ENCODE measurements at regions not wholly inside any gene's neighbourhood (a gene's known extent, or its start where the extent isn't known, plus 50 kb on each side); places are given as distances from the start of the nearest gene placed in this dataset.

DNA sequence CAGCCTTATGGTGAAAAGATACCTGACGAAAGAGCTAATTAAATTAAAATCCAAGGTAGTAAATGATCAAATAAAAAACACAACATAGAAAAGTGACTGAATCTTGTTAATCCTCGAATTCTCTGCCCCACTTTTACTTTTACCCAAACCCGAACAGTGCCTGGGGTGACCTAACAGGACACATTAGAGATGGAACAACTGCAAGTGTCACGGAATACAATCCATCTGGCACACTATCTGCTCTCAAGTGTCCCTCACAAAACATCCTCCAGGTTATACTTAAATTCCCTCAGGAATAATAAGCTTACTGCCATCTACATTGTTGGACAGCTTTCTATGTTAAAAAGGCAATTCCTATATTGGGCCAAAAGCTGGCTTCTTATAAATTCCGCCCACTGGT lies 236.3 kb upstream of the SLC14A2 start:
- DNase-seq (ENCODE audit: low read depth) = no peak

DNA sequence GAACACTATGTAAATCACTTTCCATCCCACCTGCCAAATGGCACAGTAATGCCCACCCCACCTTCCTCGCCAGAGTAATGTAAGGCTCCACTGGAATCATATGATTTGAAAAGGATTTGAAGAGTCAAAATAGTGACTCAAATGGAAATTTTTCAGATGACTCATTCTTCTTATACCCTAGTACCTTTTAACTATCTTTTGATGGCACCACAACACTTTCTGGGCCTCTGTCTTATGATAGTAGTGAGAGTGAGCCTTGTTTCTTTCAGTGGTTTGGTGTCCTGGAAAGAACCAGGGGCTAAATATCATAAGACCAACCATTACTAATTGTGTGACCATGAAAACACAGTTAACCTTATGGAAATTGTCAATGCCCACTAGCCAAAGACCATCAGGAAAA lies 235.4 kb upstream of the SLC14A2 start:
- DNase-seq (ENCODE audit: low read depth) = no peak

DNA sequence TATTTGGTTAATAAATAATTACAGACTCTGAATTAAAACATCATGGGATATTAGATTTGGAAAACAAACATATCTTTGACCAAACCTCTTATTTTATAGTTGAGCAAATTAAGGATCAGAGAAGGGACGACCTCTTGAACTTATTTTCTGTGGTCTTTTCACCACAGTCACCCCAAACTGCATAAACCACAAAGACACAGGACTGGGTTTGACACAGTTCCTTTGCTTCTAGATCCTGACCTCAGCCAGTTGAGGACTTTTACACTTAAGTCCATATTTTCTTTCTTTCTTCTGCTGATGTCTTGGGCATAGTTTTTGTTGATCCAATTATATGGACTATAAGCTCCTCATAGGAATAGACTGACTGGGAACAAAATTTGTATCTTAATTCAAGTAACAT lies 234.0 kb upstream of the SLC14A2 start:
- no peak for DNase-seq (ENCODE audit: low read depth)

DNA sequence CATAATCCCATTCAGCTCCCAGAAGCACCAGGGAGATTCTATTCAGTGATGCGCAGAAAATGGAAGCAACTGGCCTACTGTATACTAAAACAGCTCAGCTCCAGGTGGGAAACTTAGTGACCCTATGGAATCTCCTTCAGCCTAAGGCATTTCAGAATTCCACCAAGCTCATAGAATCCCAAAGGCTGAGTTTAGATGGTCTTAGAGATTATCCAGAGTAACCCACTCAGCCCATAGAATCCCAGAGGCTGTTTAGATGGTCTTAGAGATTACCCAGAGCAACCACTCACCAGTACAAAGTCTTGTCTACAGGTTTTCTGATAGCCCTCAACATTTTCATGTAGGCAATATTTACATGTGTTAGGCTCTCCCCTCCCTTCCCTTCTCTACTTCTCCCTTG lies 232.0 kb upstream of the SLC14A2 start:
- no peak for DNase-seq (ENCODE audit: low read depth)

DNA sequence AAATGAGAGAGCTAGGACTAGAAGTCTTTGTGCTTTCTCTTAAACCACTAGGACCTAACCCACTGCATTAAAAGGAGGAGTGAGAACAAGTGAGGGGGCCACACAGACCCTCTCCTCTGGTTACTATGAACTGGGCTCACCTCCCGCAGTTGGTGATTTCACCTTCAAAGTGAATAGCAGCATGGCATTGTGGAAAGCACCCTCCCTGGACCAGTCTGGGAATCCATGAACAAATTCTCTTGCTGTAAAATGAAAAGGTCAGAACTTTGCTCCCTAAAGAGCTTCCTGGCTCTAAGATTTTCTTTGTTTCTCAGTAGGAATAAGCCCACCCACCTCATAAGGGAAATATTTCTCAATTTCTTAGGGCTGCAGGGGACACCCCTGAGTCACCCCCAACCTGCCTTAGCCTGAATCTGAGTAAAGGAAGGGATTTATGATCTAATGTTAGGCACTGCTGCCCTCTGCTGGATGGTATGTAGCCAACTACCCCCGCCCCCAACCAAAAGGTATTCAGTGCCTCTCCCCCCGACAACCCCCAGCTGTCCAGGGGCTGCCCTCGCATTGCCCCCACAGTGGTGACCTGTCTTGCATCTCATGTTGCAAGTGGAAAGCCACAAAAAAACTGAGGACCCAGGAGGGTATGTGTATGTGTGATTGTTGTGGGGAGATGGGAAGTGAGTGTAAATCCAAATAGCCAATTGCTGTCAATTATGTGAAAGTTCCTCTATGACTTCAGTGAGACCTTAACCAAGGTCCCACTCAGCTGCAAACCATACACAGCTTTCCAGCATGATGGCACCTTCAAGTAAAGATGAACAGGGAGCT lies 230.9 kb upstream of the SLC14A2 start:
- peak; percentile 7 for DNase-seq (ENCODE audit: low read depth)

DNA sequence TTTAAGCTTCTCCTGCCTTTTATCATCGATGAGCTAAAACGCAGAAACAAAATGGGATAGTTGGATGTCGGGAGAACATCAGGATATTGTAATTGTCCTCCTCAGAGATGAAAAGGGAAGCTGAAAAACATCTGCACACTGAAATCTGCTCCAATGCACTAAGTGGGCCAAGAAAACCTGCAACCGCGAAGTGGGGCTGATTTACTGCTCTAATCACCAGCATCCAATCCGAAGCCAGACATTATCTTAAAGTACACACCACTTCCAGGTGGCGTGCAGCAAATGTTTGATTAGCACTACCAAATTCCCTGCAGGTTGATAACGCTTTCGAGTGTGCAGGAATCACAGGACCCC lies 230.3 kb upstream of the SLC14A2 start:
- no peak for DNase-seq (ENCODE audit: low read depth)

DNA sequence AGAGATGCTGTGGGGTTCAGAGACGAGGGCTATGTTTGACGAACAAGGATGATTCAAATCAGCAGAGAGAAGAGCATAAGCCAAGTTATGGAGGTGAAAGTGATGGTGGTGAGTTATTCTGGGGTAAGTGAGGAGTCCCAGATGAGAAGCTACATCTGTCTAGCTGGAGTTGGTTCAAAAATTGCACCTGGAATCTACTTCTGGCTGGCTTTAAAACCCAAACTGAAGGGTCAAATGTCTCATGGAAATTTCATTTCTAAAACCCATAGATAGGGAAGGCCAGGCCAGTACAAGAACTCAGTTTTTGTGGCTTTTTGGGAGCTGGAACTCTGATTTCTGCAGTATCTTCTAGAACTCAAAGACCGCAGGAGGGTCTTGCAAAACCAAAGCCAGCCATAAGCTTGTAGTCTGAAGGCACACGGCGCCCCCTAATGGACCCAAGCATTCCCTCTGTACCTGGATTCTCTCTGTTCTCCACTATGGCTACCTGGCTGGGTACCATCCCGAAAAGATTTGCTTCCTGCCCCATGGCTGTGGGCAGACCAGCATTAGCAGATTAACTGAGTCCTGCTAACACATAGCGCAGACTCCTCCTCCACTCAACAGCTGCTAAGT lies 229.1 kb upstream of the SLC14A2 start:
- no peak for DNase-seq (ENCODE audit: low read depth)

DNA sequence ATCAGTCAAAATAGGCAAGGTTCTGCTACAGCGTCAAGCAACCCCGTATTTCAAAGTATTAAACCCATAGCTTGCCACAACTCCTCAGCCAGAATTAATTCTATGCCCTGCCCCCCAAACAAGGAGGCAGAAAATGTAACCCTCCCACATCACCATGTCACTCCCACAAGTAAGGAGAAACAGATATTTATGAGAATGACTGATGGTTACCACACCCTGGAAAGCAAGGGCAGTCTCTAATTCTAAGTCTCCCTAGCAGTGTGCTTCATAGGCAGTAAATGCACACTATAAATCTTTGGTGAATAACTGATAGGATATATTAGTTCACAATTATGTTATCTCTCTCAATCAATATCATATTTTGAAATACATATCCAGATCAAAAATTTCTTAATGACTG lies 228.0 kb upstream of the SLC14A2 start:
- no peak for DNase-seq (ENCODE audit: low read depth)

DNA sequence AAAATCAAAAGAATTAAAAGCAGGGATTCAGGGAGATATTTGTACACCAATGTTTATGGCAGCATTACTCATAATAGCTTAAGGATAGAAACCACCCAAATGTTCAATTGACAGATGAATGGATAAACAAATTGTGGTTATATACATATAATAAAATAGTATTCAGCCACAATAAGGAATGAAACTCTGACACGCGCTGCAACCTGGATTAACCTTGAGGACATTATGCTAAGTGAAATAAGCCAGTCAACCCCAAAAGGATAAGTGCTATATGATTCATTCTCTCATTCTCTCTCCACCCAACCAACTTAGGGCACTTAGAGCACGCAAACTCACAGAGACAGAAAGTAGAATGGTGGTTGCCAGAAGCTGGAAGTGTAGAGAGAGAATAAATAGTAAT lies 216.8 kb upstream of the SLC14A2 start:
- no peak for DNase-seq (ENCODE audit: low read depth)

DNA sequence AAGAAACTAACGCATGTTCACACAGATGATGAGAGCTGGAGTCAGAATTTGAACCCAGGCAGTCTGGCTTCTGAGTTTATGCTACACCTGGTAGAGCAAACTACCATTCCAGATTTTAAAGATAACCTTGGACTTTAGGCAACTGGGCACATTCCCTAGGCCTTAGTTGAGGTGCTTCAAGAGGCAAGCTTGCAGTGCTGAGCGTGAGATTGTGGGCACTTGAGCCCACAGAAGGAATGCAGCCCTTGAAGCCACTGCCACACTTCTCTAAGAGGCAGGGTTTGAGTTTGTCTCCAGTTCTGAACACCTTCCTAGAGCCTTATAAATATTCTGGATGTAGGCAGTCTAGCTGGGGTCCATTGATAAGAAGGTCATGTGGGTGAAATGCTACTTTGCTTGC lies 216.1 kb upstream of the SLC14A2 start:
- DNase-seq (ENCODE audit: low read depth) = no peak

DNA sequence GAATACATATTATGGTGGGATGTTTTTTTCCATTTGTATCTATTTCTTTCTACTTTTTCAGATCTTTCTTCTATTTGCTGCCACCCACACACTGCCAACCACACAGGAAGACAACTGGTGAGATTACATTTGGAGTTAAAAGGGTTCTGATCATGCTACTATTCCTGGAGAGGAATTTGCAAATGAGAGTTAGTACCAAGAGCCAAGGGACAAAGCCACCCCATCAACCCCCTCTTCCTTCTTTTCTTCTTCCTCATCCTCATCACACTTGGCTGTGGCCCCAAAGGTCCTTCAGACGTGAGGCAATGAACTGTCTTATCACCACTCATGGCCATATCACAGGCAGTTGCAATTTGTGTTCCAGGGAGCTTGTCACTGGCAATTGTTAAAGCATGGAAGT lies 215.6 kb upstream of the SLC14A2 start:
- no peak for DNase-seq (ENCODE audit: low read depth)

DNA sequence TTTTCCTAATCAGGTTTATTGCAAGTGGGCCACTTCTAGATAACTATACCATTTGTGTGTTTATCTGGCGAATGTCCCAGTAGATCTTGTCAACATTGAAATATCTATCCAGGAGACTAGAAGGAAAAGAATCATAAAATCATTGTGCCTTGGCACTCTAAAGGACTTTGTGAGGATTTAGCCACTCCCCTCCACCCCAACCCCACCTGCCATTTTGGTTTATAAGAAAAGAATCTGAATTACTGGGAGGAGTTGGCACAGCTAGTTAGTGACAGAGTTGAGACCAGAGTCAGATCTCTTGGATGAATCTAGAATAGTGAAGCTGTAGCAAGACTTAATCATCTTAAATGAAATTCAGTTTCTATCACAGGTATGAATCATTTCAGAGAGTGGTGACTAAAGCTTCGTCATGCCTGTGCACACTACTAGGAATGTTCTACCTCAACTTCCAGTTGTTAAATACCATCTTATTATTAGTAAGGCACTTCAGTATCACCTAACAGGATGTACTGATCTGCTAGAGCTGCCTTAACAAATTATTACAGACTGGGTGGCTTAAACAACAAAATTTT lies 212.7 kb upstream of the SLC14A2 start:
- DNase-seq (ENCODE audit: low read depth) = no peak

DNA sequence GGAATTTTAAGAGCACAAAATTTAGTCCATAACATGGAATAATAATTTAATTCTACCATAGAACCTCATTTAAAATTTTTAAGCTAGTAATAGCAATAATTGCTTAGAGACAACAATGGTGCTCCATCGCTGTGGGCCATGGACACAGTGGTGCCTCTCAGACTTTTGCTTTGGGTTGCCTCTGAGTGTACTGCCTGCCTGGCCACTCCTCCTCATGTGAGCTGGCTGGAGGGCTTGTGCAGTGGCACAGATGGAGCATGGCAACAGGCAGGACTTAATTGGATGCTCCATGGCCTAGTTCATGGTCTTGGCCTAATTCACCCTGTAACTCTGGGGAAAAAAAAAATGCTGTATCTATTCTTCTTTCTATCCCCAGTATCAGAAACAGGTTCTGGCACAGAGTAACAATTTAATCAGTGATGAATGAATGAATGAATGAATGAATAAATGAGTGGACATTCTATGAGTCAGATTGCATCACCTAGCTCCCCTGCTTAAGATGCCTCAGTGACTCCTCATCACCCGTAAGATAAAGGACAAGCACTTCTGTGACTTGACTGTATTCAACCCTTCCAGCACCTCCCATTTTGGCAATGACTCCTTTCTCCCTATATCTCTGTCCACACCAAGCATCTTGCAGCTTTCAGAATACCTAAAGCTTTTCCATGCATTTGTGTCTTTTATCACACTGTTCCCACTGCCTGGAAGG lies 211.8 kb upstream of the SLC14A2 start:
- no peak for DNase-seq (ENCODE audit: low read depth)

DNA sequence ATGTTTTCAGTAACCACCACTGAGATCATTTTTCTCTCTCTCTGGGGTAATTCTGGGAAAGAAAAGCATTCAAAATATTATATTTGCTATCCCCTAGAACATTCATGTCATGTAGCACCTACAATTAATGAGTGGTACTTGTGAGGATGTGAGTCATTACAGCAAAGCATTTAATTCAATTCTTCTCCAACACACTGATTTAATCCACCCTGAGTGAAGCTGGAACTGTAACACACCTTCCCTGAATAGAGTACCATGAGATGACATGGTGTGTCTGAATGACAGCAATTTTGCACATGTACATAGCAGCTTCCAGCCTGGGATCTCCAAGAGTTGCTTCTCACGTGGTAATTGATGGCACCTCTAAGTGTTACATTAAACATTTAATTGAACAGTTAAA lies 207.1 kb upstream of the SLC14A2 start:
- DNase-seq (ENCODE audit: low read depth) = no peak

DNA sequence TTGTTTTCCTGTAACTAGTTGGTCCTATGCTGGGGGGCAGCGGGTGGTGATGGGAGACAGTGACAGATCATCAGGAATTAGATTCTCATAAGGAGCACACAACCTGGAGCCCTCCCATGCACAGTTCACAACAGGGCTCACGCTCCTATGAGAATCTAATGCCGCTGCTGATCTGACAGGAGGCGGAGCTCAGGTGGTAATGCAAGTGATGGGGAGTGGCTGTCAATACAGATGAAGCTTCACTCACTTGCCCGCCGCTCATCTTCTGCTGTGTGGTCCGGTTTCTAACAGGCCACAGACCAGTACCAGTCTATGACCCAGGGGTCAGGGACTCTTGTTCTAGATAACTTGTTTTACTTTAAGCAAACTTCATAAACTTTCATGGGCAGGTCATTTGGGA lies 205.3 kb upstream of the SLC14A2 start:
- DNase-seq (ENCODE audit: low read depth) = no peak

DNA sequence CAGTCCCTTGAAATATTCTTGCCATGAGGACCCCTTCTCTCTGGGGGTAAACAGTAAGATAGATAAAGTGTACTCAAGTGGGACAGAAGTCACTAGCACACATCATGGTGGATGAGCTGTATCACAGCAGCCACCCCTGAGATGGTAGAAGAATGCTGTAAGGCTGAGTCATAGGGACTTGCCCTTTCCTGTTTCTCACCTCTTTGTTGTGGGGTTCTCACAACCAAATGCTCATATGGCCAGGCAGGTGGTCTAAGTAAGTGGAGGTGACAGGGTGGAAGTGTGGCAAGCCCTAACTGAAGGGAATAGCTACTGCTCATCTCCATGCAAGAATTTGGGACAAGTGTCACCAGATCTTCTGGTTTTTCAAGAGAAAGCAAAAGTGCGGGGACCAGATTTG lies 202.7 kb upstream of the SLC14A2 start:
- DNase-seq (ENCODE audit: low read depth) = no peak

DNA sequence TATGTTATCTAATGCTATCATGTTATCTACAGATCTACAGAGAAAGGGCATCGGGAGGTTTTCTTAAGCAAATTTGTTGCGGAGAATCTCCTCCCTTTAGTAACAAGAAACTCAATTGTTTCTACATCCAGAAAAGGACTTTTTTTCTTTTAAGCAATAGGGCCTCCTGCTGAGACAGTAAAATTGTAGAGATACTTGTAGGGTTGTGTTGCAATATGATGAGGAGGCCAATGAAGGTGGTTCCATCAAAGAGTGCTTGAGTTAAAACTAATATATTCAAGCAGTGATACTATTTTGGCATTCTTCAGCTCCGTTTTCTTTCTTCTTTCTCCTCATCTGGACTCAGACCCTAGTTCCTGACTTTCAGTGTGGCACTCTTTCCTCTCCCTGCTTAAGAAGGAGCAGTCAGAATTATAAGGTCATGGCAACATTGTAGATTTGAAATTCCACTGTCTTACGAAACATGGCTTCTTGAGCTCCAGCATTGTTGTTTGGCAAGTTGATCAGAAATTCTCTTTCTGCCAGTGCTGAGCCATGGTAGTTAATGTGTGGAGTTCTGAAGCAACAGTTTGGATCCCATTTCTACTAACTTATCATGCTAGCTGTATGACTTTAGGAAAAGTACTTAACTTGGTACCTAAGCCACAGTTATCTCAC lies 202.0 kb upstream of the SLC14A2 start:
- no peak for DNase-seq (ENCODE audit: low read depth)

DNA sequence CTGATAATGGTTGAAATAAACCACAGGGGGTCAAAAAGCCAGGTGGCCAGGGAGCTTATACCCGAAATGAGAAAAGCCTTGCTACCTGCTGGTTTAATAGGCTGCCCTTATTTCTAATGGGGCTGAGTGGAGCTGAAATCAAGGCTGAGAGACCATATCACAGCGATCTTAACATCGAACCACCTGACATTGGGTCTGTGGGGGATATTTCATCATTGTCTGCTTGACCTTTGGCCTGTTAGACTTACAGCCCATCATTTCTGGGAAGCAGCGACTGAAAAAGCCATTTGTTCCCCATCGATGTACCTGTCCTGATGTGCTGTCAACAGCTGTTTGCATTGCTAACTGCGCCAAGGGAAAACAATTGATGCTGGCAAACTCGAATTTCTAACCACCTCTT lies 199.7 kb upstream of the SLC14A2 start:
- no peak for DNase-seq (ENCODE audit: low read depth)

DNA sequence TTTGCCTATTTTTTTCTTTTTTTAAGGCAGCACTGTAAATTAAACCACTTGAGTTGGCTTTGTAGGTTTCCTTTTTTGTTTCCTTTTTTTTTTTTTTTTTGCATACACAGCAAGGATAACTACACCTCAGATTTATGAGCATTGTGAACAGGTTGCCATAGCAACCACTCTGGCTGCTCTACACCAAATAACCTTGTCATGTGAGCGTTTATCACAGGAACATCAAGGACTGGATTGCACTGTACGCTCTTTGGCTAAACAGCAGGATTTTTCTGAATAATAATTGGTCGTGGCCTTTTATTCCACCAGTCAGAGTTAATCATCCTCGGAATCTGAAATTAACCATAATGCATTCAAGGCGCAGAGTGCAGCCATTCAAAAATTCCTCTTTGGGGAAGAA lies 199.1 kb upstream of the SLC14A2 start:
- no peak for DNase-seq (ENCODE audit: low read depth)

DNA sequence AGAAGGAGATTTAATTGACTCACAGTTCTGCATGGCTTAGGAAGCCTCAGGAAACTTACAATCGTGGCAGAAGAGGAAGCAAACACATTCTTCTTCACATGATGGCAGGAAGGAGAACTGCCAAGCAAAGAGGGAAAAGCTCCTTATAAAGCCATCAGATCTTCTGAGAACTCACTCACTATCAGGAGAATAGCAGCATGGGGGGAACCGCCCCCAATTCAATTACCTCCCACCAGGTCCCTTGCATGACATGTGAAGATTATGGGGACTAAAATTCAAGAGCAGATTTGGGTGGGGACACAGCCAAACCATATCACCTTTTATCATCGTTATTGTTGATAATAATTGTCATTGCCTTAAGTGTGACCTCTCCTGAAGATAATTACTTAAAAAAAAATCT lies 197.9 kb upstream of the SLC14A2 start:
- no peak for DNase-seq (ENCODE audit: low read depth)

DNA sequence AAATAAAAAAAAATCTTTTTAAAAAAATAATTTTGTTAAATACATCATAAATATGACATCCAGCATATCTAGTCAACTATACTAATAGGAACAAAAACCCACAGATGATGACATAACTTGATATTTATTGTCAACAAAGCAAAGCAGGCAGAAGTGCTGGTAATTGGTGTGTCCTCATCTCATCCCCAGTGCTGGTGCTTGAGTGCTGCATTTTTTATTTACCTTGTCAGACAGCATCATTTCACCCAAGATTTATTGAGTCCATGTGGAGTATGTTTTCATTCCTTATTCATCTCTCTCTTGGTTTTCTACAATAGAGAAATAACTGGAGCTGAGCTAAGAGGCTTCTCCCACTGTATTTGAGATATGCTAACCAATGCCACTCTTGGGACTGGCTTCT lies 191.6 kb upstream of the SLC14A2 start:
- DNase-seq (ENCODE audit: low read depth) = no peak

DNA sequence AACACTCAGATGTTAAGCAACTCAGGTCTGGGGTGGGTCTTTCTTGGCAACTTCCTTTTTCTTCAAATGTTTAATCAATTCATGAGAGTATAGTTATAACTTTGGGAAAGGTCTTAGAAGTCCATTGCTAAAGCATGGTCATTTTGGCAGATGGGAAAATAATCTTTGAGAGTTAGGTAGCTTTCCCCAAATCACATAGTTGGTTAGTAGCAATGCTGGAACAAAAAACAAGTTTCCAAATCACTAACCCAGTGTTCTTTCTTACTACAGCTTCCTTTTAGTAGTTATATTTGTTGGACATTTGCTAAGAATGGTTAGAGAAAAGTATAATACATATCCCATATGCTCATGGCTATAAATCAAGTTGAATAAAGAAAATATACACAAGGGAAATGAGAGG lies 185.2 kb upstream of the SLC14A2 start:
- no peak for DNase-seq (ENCODE audit: low read depth)

DNA sequence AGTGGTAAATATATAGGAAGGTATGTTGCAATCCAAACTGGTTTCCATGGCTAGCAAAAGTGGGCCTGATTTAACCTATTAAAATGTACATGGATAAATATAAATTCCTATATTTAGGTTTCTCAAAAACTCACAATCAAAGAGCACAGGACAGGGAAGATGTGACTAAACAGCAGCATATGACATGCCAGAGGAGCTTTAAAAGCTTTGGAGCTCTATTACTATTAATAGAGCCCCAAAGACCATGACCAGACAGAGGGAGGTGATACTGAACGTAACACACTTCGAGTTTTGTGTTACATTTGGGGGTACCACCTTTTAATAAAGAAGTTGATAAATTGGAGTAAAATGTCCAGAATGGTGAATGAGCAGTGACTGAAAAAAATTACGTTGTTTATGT lies 179.5 kb upstream of the SLC14A2 start:
- DNase-seq (ENCODE audit: low read depth) = no peak
